HEK293T (cell line): ENCODE measurements at regions not wholly inside any gene's neighbourhood (a gene's known extent, or its start where the extent isn't known, plus 50 kb on each side); places are given as distances from the start of the nearest gene placed in this dataset.

Source experiments
- ARNT ChIP-seq: fragments of 450-650 bp; IDR thresholded peaks from 2 replicates; pipeline ENCODE4 v1.6.1; 2017; ENCODE audit warnings: mild to moderate bottlenecking
- FOXM1 ChIP-seq: fragments of 450-650 bp; IDR thresholded peaks from 2 replicates; pipeline ENCODE4 v1.6.1; 2017; ENCODE audit warnings: mild to moderate bottlenecking, borderline replicate concordance

DNA sequence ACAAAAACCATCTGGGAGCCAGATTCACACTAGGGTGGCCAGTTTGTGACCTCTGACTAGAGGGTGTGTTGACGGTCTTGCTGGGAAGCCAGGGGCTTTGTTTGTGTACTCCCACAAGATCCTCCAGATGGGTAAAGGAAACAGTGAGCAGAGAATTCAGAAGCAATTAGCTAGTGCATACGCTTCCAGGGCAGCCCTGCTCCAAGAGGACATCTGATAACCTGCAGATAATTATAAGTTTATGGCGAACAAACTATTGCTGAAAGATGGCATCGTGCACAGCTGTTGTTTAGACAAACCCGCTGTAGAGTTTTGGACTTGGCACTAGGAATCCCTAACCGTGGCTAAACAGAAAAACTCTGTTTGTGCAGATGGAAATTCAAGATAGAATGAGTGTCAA is 326.4 kb downstream of the TGFB2 start:
- TF ChIP-seq FOXM1 (no peak), ARNT (no peak)
